ENCODE measurements at regions not wholly inside any gene's neighbourhood (a gene's known extent, or its start where the extent isn't known, plus 50 kb on each side); places are given as distances from the start of the nearest gene placed in this dataset.

- Mint-ChIP-seq H3K36me3 (ENCODE audit: low read depth) (no peaks in the 10 kb centered on the region), H3K4me3 (no peak overlapping the region), H3K27ac (no peak overlapping the region), H3K27me3 (peaks cover 19% of the 10 kb centered on the region), H3K9me3 (no peaks in the 10 kb centered on the region), H3K4me1 (no peaks in the 10 kb centered on the region)
- no peak for DNase-seq
- intact Hi-C loops (cut with micrococcal nuclease): no loop called here
These were observed 192.3 kb upstream of the SHH start for GRCh38 chr7:156004265-156005201.

- H3K9me3 Mint-ChIP-seq: no peaks in the 10 kb centered on the region
- H3K4me1 Mint-ChIP-seq: peaks cover under 1% of the 10 kb centered on the region
- H3K4me3 Mint-ChIP-seq: no peak overlapping the region
- H3K36me3 Mint-ChIP-seq (ENCODE audit: low read depth): no peaks in the 10 kb centered on the region
- no peak overlapping the region for H3K27ac Mint-ChIP-seq
- intact Hi-C loops (cut with micrococcal nuclease): no loop called here
- DNase-seq: no peak
- H3K27me3 Mint-ChIP-seq: peaks cover 19% of the 10 kb centered on the region
These were observed 191.2 kb upstream of the SHH start for GRCh38 chr7:156003220-156004162.

GRCh38 chr7:156002362-156003066, 190.3 kb upstream of the SHH start:
- peaks cover 8% of the 10 kb centered on the region for H3K4me1 Mint-ChIP-seq
- no peaks in the 10 kb centered on the region for H3K9me3 Mint-ChIP-seq
- peaks cover 21% of the 10 kb centered on the region for H3K27me3 Mint-ChIP-seq
- H3K27ac Mint-ChIP-seq: no peak overlapping the region
- no peaks in the 10 kb centered on the region for H3K36me3 Mint-ChIP-seq (ENCODE audit: low read depth)
- intact Hi-C loops (cut with micrococcal nuclease): no loop called here
- no peak for DNase-seq
- H3K4me3 Mint-ChIP-seq: no peak overlapping the region

GRCh38 chr7:156001496-156002260, 189.4 kb upstream of the SHH start:
- no peak overlapping the region for H3K27ac Mint-ChIP-seq
- intact Hi-C loops (cut with micrococcal nuclease): no loop called here

GRCh38 chr7:156000601-156001396, 188.5 kb upstream of the SHH start:
- Mint-ChIP-seq H3K27me3 (peaks cover 35% of the 10 kb centered on the region), H3K4me3 (no peak overlapping the region), H3K27ac (no peak overlapping the region), H3K9me3 (no peaks in the 10 kb centered on the region), H3K4me1 (peaks cover 21% of the 10 kb centered on the region), H3K36me3 (ENCODE audit: low read depth) (no peaks in the 10 kb centered on the region)
- intact Hi-C loops (cut with micrococcal nuclease): no loop called here
- no peak for DNase-seq

More at GRCh38 chr7:156001496-156002260, 189.4 kb upstream of the SHH start:
- H3K4me3 Mint-ChIP-seq: no peak overlapping the region
- H3K36me3 Mint-ChIP-seq (ENCODE audit: low read depth): no peaks in the 10 kb centered on the region
- peaks cover 29% of the 10 kb centered on the region for H3K27me3 Mint-ChIP-seq
- peaks cover 17% of the 10 kb centered on the region for H3K4me1 Mint-ChIP-seq
- DNase-seq: no peak
- H3K9me3 Mint-ChIP-seq: no peaks in the 10 kb centered on the region

GRCh38 chr7:155999631-156000489, 187.6 kb upstream of the SHH start:
- Mint-ChIP-seq H3K4me1 (peaks cover 26% of the 10 kb centered on the region), H3K36me3 (ENCODE audit: low read depth) (no peaks in the 10 kb centered on the region), H3K9me3 (no peaks in the 10 kb centered on the region), H3K27me3 (peaks cover 41% of the 10 kb centered on the region), H3K4me3 (no peak overlapping the region), H3K27ac (no peak overlapping the region)
- intact Hi-C loops (cut with micrococcal nuclease): no loop called here
- DNase-seq: no peak

GRCh38 chr7:155998766-155999630, 186.7 kb upstream of the SHH start:
- H3K27ac Mint-ChIP-seq: no peak overlapping the region
- intact Hi-C loops (cut with micrococcal nuclease): no loop called here

GRCh38 chr7:155998328-155998691, 186.0 kb upstream of the SHH start:
- Mint-ChIP-seq H3K4me3 (peak overlapping the region; percentile 56), H3K4me1 (peaks cover 28% of the 10 kb centered on the region), H3K9me3 (no peaks in the 10 kb centered on the region), H3K27me3 (peaks cover 51% of the 10 kb centered on the region), H3K27ac (no peak overlapping the region), H3K36me3 (ENCODE audit: low read depth) (no peaks in the 10 kb centered on the region)
- intact Hi-C loops (cut with micrococcal nuclease): no loop called here
- DNase-seq: peak; percentile 72

More at GRCh38 chr7:155998766-155999630, 186.7 kb upstream of the SHH start:
- H3K36me3 Mint-ChIP-seq (ENCODE audit: low read depth): no peaks in the 10 kb centered on the region
- peaks cover 28% of the 10 kb centered on the region for H3K4me1 Mint-ChIP-seq
- H3K4me3 Mint-ChIP-seq: no peak overlapping the region
- DNase-seq: no peak
- H3K9me3 Mint-ChIP-seq: no peaks in the 10 kb centered on the region
- peaks cover 49% of the 10 kb centered on the region for H3K27me3 Mint-ChIP-seq

- Mint-ChIP-seq H3K36me3 (ENCODE audit: low read depth) (no peaks in the 10 kb centered on the region), H3K9me3 (no peaks in the 10 kb centered on the region), H3K4me3 (peak overlapping the region; percentile 56), H3K27ac (no peak overlapping the region), H3K27me3 (peaks cover 48% of the 10 kb centered on the region), H3K4me1 (peaks cover 28% of the 10 kb centered on the region)
- intact Hi-C loops (cut with micrococcal nuclease): loop anchor here (2.0 kb wide), 1 partner anchor 35 kb away; no protein-coding TSS in a partner anchor
- peak; percentile 60 for DNase-seq
These were observed 185.4 kb upstream of the SHH start for GRCh38 chr7:155997431-155998327.

- peak overlapping the region; percentile 56 for H3K4me3 Mint-ChIP-seq
- intact Hi-C loops (cut with micrococcal nuclease): loop anchor here (2.0 kb wide), 1 partner anchor 34 kb away; no protein-coding TSS in a partner anchor
- peaks cover 28% of the 10 kb centered on the region for H3K4me1 Mint-ChIP-seq
- no peak overlapping the region for H3K27ac Mint-ChIP-seq
- DNase-seq: no peak
- H3K9me3 Mint-ChIP-seq: no peaks in the 10 kb centered on the region
- no peaks in the 10 kb centered on the region for H3K36me3 Mint-ChIP-seq (ENCODE audit: low read depth)
- H3K27me3 Mint-ChIP-seq: peaks cover 44% of the 10 kb centered on the region
These were observed 184.5 kb upstream of the SHH start for GRCh38 chr7:155996718-155997280.
